Ovary (tissue), 7 donors: ENCODE measurements at regions not wholly inside any gene's neighbourhood (a gene's known extent, or its start where the extent isn't known, plus 50 kb on each side); places are given as distances from the start of the nearest gene placed in this dataset.
"Not testable (repeated sequence)": the region's sequence is repeated elsewhere in the genome, so short reads cannot be mapped to it uniquely, and the experiment has no call there.

ENCODE experiments used
- DNase-seq, 5 donors: peaks; one replicate each; pipeline ENCODE4 v3.0.0-alpha.2; 2019 to 2020
- H3K27ac ChIP-seq, 2 donors: fragments of 200-600 bp; one replicate each; pipeline versions ENCODE4 v1.5.1 to v1.8.0; 2019 to 2022
- H3K27me3 ChIP-seq: fragments of 200-600 bp; one replicate; pipeline ENCODE4 v1.8.0; 2022
- H3K36me3 ChIP-seq: fragments of 200-600 bp; sonication (generic); one replicate; pipeline ENCODE4 v1.5.1; 2019
- H3K4me1 ChIP-seq: one replicate; pipeline ENCODE4 v1.8.1; 2013; ENCODE audit warnings: mild to moderate bottlenecking, moderate library complexity; ENCODE audit not compliant: insufficient read depth
- H3K4me3 ChIP-seq: fragments of 200-600 bp; sonication (generic); one replicate; pipeline ENCODE4 v1.5.1; 2017
- H3K9me3 ChIP-seq, 2 donors: fragments of 200-600 bp in 1 of 2; sonication (generic) in 1 of 2; one replicate each; pipeline versions ENCODE4 v1.5.1 to v1.8.1; 2013 to 2019; ENCODE audit warnings: mild to moderate bottlenecking in 1 of 2, moderate library complexity in 1 of 2
- CTCF ChIP-seq, 3 donors: fragments of 450-650 bp in 2 of 3; fragments of 200-600 bp in 1 of 3; IDR thresholded peaks; one replicate each; pipeline versions ENCODE4 v1.5.1 to v1.8.0; 2016 to 2022; ENCODE audit warnings: antibody characterized with exemption in 3 of 3, mild to moderate bottlenecking in 1 of 3
- EP300 ChIP-seq: sonication (generic); formaldehyde crosslinking; IDR thresholded peaks from one replicate; pipeline ENCODE4 v1.6.1; 2017; ENCODE audit warnings: antibody characterized with exemption
- POLR2A ChIP-seq: fragments of 450-650 bp; IDR thresholded peaks from one replicate; pipeline ENCODE4 v1.6.1; 2017; ENCODE audit warnings: antibody characterized with exemption, mild to moderate bottlenecking, moderate library complexity
- WGBS, 3 donors: extraction: QIAGEN DNeasy Blood & Tissue Kit in 1 of 3; methylation state at CpG; one replicate each; pipeline versions ENCODE4 v1.1.5 to v1.1.7; 2013 to 2017; 5-methylcytosine and 5-hydroxymethylcytosine counted together
- intact Hi-C, 4 donors: fragments of 100-400 bp; cut with DNase I; formaldehyde crosslinking; loops; one replicate each; pipeline versions ENCODE4 v1.11.0 to v1.15.1; 2022 to 2023
- donor health status: DM: no; HTN: no; CAD: no; lungs with moderate emphysema.
- donor health status: DM: no; HTN: no; CAD: no.
- donor health status: Bipolar disorder and iron deficiency.
- donor health status: DM: no; HTN: no; CAD: no.
- donor health status: DM: yes; HTN: yes; CAD: no.

- Histone ChIP-seq H3K4me3 (no peak overlapping the region), H3K9me3 (no peaks in the 10 kb centered on the region), H3K36me3 (no peaks in the 10 kb centered on the region), H3K27me3 (no peaks in the 10 kb centered on the region), H3K27ac (no peak overlapping the region), H3K4me1 (no peaks in the 10 kb centered on the region)
- WGBS, 3 donors, result 91 to 94% (median 93%) methylated on average over 5 of the region's 5 CpGs
- no peak for DNase-seq
- intact Hi-C loops, result no loop called here
- no peak for TF ChIP-seq EP300
- TF ChIP-seq CTCF (IDR thresholded peaks at IDR 0.05), result no peak
- TF ChIP-seq POLR2A, result no peak
Measured at GRCh38 chr1:80154176-80154575, 1147.6 kb upstream of the ADGRL4 start.

- Histone ChIP-seq H3K4me3 (no peak overlapping the region), H3K4me1 (no peaks in the 10 kb centered on the region), H3K27me3 (no peaks in the 10 kb centered on the region), H3K27ac (no peak overlapping the region), H3K9me3 (no peaks in the 10 kb centered on the region), H3K36me3 (no peaks in the 10 kb centered on the region)
- intact Hi-C loops, result no loop called here
- 96 to 99% (median 96%) methylated on average over 4 of the region's 4 CpGs for WGBS, 3 donors
- TF ChIP-seq POLR2A (no peak), EP300 (no peak), CTCF (IDR thresholded peaks at IDR 0.05) (no peak)
- no peak for DNase-seq
Measured at GRCh38 chr1:80153762-80154161, 1147.2 kb upstream of the ADGRL4 start.

- no peak overlapping the region for H3K4me3 ChIP-seq
- no peaks in the 10 kb centered on the region for H3K9me3 ChIP-seq
- H3K27ac ChIP-seq, result no peak overlapping the region
- no peak for DNase-seq
- no peaks in the 10 kb centered on the region for H3K36me3 ChIP-seq
- no peaks in the 10 kb centered on the region for H3K27me3 ChIP-seq
- intact Hi-C loops, result no loop called here
- no peaks in the 10 kb centered on the region for H3K4me1 ChIP-seq
- TF ChIP-seq CTCF (IDR thresholded peaks at IDR 0.05) (no peak), EP300 (no peak), POLR2A (no peak)
- WGBS, 3 donors, result 0 to 100% (median 0%) methylated on average over 1 of the region's 1 CpG
Measured at GRCh38 chr1:80143361-80143760, 1136.8 kb upstream of the ADGRL4 start.

- H3K36me3 ChIP-seq, H3K9me3 ChIP-seq, intact Hi-C loops, H3K4me1 ChIP-seq, H3K4me3 ChIP-seq, H3K27ac ChIP-seq, DNase-seq, H3K27me3 ChIP-seq: not testable (repeated sequence)
- WGBS, 3 donors, result 89 to 92% (median 92%) methylated on average over 24 to 27 of the region's 27 CpGs
Measured at GRCh38 chr1:80137946-80138602, 1131.5 kb upstream of the ADGRL4 start.

- H3K9me3 ChIP-seq, result peaks cover 0 to 3% of the 10 kb centered on the region in 2 donors
- no peaks in the 10 kb centered on the region for H3K4me1 ChIP-seq
- no peaks in the 10 kb centered on the region for H3K36me3 ChIP-seq
- intact Hi-C loops, result no loop called here
- no peaks in the 10 kb centered on the region for H3K27me3 ChIP-seq
- H3K4me3 ChIP-seq, result no peak overlapping the region
- no peak for TF ChIP-seq CTCF (IDR thresholded peaks at IDR 0.05)
- TF ChIP-seq EP300, result no peak
- no peak for TF ChIP-seq POLR2A
- 68 to 92% (median 71%) methylated on average over 3 of the region's 3 CpGs for WGBS, 3 donors
- no peak overlapping the region for H3K27ac ChIP-seq
- no peak for DNase-seq
Measured at GRCh38 chr1:80113168-80114038, 1106.9 kb upstream of the ADGRL4 start.
